PC-9 (cell line): ENCODE measurements at regions not wholly inside any gene's neighbourhood (a gene's known extent, or its start where the extent isn't known, plus 50 kb on each side); places are given as distances from the start of the nearest gene placed in this dataset.

Experiments
- EZH2 ChIP-seq: fragments of 200-600 bp; sonication (generic); IDR thresholded peaks from 2 replicates; pipeline ENCODE4 v1.8.0; 2017; ENCODE audit warnings: antibody characterized with exemption, low read depth
- TF ChIP-seq, protein P1 (sequence below): fragments of 200-600 bp; sonication (generic); conservative IDR thresholded peaks from 2 replicates; pipeline ENCODE4 v1.6.1; 2017; ENCODE audit warnings: mixed run types, antibody characterized with exemption, mild to moderate bottlenecking, moderate library complexity

DNA sequence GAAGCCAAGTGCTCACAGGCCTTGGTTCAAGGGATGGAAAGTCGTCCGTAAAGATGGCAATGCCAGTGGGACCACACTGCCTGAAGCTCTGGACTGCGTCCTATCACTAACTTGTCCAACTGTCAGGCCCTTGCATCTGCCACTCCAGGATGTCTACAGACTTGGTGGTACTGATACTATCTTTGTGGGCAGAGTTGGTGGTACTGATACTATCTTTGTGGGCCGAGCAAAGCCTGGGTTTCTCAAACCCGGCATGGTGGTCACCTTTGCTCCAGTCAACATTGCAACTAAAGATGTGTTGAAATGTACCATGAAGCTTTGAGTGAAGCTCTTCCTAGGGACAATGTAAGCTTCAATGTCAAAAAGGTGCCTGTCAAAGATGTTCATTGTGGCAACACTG lies 128.4 kb upstream of the SEL1L start:
- TF ChIP-seq, protein P1, sequence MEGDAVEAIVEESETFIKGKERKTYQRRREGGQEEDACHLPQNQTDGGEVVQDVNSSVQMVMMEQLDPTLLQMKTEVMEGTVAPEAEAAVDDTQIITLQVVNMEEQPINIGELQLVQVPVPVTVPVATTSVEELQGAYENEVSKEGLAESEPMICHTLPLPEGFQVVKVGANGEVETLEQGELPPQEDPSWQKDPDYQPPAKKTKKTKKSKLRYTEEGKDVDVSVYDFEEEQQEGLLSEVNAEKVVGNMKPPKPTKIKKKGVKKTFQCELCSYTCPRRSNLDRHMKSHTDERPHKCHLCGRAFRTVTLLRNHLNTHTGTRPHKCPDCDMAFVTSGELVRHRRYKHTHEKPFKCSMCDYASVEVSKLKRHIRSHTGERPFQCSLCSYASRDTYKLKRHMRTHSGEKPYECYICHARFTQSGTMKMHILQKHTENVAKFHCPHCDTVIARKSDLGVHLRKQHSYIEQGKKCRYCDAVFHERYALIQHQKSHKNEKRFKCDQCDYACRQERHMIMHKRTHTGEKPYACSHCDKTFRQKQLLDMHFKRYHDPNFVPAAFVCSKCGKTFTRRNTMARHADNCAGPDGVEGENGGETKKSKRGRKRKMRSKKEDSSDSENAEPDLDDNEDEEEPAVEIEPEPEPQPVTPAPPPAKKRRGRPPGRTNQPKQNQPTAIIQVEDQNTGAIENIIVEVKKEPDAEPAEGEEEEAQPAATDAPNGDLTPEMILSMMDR: no peak
- no peak for TF ChIP-seq EZH2
